K562 (cell line): ENCODE measurements at regions not wholly inside any gene's neighbourhood (a gene's known extent, or its start where the extent isn't known, plus 50 kb on each side); places are given as distances from the start of the nearest gene placed in this dataset.

ENCODE experiments used
- CBFB ChIP-seq: sonication (generic); formaldehyde crosslinking; IDR thresholded peaks from 2 replicates; pipeline ENCODE4 v1.4.0; 2020; ENCODE audit warnings: mild to moderate bottlenecking, missing genetic modification reagents
- MLX ChIP-seq, 2 experiments: fragments of 450-650 bp in 1 of 2; sonication (generic) in 1 of 2; formaldehyde crosslinking; conservative IDR thresholded peaks; 2 replicates each; pipeline versions ENCODE4 v1.4.0 to v1.8.1; 2020 to 2022; ENCODE audit warnings: mild to moderate bottlenecking in 1 of 2, missing genetic modification reagents in 1 of 2
- NFIX ChIP-seq: fragments of 250-450 bp; sonication (Bioruptor Pico); IDR thresholded peaks from 2 replicates; pipeline ENCODE4 v1.4.0; 2020; ENCODE audit warnings: low read depth, mild to moderate bottlenecking, moderate library complexity
- TF ChIP-seq, protein P1 (sequence below), 3 experiments: IDR thresholded peaks in 2 of 3; conservative IDR thresholded peaks in 1 of 3; 2 replicates each; pipeline ENCODE4 v1.5.1; 2011 to 2012; ENCODE audit warnings: low read length in 3 of 3, mild to moderate bottlenecking in 3 of 3, control low read depth in 2 of 3, improper control_type of control experiment in 1 of 3, inconsistent platforms in 1 of 3, low read depth in 1 of 3, mixed read lengths in 1 of 3, moderate library complexity in 1 of 3; ENCODE audit not compliant: insufficient read depth in 2 of 3

GRCh38 chr14:83624541-83624940 is 1905.4 kb upstream of the FLRT2 start:
- no peak for TF ChIP-seq NFIX (CRISPR knock-in tag)
- TF ChIP-seq, protein P1, sequence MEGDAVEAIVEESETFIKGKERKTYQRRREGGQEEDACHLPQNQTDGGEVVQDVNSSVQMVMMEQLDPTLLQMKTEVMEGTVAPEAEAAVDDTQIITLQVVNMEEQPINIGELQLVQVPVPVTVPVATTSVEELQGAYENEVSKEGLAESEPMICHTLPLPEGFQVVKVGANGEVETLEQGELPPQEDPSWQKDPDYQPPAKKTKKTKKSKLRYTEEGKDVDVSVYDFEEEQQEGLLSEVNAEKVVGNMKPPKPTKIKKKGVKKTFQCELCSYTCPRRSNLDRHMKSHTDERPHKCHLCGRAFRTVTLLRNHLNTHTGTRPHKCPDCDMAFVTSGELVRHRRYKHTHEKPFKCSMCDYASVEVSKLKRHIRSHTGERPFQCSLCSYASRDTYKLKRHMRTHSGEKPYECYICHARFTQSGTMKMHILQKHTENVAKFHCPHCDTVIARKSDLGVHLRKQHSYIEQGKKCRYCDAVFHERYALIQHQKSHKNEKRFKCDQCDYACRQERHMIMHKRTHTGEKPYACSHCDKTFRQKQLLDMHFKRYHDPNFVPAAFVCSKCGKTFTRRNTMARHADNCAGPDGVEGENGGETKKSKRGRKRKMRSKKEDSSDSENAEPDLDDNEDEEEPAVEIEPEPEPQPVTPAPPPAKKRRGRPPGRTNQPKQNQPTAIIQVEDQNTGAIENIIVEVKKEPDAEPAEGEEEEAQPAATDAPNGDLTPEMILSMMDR (IDR thresholded peaks at IDR 0.05 in 2 of 3, conservative IDR thresholded peaks at IDR 0.05 in 1 of 3; ENCODE audit: insufficient read depth in 2 of 3, low read depth in 1 of 3, low read length in 3 of 3): no peak
- TF ChIP-seq MLX (CRISPR knock-in tag; conservative IDR thresholded peaks at IDR 0.05): no peak
- no peak for TF ChIP-seq CBFB (CRISPR knock-in tag)
